NB4 (cell line): ENCODE measurements at regions not wholly inside any gene's neighbourhood (a gene's known extent, or its start where the extent isn't known, plus 50 kb on each side); places are given as distances from the start of the nearest gene placed in this dataset.

Experiments used
- POLR2A ChIP-seq: IDR thresholded peaks from 2 replicates; pipeline ENCODE4 v1.6.1; 2011; ENCODE audit warnings: mild to moderate bottlenecking; ENCODE audit not compliant: insufficient read length; ENCODE audit errors: extremely low read depth
- TF ChIP-seq, protein P1 (sequence below): IDR thresholded peaks from one replicate; pipeline ENCODE4 v1.5.1; 2012; ENCODE audit warnings: low read depth, low read length
- TF ChIP-seq, protein P2 (sequence below): IDR thresholded peaks from 2 replicates; pipeline ENCODE4 v1.6.1; 2011; ENCODE audit warnings: low read depth, low read length

DNA sequence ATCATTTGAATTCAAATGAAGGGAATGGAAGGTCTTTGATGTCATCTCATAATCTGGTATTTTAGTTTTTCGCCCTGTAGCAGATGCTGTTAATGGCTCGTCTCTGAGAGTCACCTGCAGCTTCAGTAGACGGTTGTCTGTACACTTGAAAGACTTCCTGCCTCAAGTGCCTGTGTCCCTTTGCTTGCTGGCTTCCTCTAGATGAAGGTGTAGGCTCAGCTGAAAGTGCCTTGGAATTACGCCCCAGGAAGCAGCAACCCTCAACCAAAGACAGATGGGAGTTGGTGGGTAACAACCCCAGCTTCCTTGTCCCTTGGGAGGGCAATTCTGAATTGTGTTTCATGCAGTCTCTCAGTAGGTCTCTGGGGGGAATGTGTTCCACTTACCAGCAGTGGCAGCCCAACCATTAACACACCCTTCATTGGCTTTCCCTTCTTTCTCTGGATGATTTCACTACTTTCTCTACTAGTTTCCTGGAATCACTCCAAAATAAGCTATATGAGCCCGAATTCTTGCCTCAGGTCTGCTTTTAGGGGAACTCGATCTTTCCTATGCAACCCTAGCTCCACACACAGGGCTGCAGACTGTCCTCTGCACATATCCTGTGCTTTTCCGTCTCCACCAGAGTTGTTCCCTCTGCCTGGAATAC, 395.6 kb downstream of the DMAC1 start:
- TF ChIP-seq, protein P1, sequence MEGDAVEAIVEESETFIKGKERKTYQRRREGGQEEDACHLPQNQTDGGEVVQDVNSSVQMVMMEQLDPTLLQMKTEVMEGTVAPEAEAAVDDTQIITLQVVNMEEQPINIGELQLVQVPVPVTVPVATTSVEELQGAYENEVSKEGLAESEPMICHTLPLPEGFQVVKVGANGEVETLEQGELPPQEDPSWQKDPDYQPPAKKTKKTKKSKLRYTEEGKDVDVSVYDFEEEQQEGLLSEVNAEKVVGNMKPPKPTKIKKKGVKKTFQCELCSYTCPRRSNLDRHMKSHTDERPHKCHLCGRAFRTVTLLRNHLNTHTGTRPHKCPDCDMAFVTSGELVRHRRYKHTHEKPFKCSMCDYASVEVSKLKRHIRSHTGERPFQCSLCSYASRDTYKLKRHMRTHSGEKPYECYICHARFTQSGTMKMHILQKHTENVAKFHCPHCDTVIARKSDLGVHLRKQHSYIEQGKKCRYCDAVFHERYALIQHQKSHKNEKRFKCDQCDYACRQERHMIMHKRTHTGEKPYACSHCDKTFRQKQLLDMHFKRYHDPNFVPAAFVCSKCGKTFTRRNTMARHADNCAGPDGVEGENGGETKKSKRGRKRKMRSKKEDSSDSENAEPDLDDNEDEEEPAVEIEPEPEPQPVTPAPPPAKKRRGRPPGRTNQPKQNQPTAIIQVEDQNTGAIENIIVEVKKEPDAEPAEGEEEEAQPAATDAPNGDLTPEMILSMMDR = no peak
- no peak for TF ChIP-seq POLR2A
- TF ChIP-seq, protein P2, sequence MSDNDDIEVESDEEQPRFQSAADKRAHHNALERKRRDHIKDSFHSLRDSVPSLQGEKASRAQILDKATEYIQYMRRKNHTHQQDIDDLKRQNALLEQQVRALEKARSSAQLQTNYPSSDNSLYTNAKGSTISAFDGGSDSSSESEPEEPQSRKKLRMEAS = no peak
